AG04450 (cell line): ENCODE measurements at regions not wholly inside any gene's neighbourhood (a gene's known extent, or its start where the extent isn't known, plus 50 kb on each side); places are given as distances from the start of the nearest gene placed in this dataset.

Source experiments
- CTCF ChIA-PET: fragments of 300-600, 350-600 bp; formaldehyde crosslinking; extraction: SDS; loops from one replicate; lab custom pipeline; 2022; ENCODE audit warnings: antibody characterized with exemption, inconsistent platforms; lab: Charles Lee
- POLR2A ChIA-PET: fragments of 350-600 bp; formaldehyde crosslinking; extraction: SDS; loops from one replicate; lab custom pipeline; 2021; ENCODE audit warnings: antibody characterized with exemption, inconsistent platforms; lab: Yijun Ruan, JAX
- DNase-seq: peaks from one replicate; pipeline ENCODE4 v3.0.0-alpha.2; 2011; ENCODE audit warnings: low read depth, low spot score
- H3K27ac ChIP-seq: one replicate; pipeline ENCODE4 v1.5.1; 2012; ENCODE audit warnings: low read depth, low read length, control low read depth
- H3K27me3 ChIP-seq: one replicate; pipeline ENCODE4 v1.6.0; 2012; ENCODE audit warnings: low read length; ENCODE audit not compliant: control insufficient read depth, insufficient read depth
- H3K4me3 ChIP-seq: 2 replicates; pipeline ENCODE4 v1.5.1; 2011; ENCODE audit warnings: mild to moderate bottlenecking, low read depth, low read length, control low read depth
- H3K9me3 ChIP-seq: 2 replicates; pipeline ENCODE4 v1.5.1; 2012; ENCODE audit warnings: low read length; ENCODE audit not compliant: control insufficient read depth, insufficient read depth
- TF ChIP-seq, protein P1 (sequence below): IDR thresholded peaks from 2 replicates; pipeline ENCODE4 v1.5.1; 2011; ENCODE audit warnings: low read depth, low read length, control low read depth, inconsistent platforms

DNA sequence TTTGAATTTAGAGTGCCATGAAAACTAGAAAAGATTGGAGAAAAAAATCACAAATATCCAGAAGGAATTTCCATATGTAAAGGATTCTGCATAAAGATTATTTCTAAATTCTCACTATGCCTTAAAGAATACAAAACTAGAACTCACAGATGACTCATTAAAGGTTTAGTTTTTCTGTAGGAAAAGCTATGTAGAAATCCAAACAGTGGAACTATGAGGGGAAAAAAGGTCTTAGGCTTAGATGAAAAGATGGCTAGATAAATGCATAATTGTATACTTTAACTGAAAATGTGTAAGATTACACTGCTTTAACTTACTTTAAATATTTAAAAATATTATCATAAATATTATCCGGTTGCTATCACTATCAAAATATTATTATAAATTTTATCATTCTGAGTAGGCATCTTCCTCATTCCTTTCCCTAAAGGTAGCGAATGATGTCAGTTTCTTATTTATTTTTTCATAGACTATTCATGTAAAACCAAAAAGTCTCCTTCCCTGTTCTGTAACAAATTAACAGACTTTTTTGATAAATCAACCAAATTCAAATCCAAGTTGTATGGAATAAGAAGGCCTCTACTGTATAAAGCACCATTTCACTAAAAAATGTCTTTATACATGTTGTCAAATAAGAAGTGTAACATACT is 69.1 kb upstream of the COMTD1 start:
- Histone ChIP-seq H3K4me3 (no peak overlapping the region), H3K27me3 (no peaks in the 10 kb centered on the region), H3K27ac (no peak overlapping the region), H3K9me3 (peaks cover 10% of the 10 kb centered on the region; the same call in 1 of the 2 replicates)
- CTCF ChIA-PET = interaction anchor here (0.6 to 1.0 kb wide), 2 partner anchors 14 to 91 kb away, joined by 3 read pairs; no protein-coding TSS in a partner anchor
- no peak for DNase-seq
- POLR2A ChIA-PET = interaction anchor here (1.3 to 1.5 kb wide), 3 partner anchors 9 to 97 kb away, joined by 3 to 6 read pairs (median 4); partner anchors contain the start of gene ZNF503
- TF ChIP-seq, protein P1, sequence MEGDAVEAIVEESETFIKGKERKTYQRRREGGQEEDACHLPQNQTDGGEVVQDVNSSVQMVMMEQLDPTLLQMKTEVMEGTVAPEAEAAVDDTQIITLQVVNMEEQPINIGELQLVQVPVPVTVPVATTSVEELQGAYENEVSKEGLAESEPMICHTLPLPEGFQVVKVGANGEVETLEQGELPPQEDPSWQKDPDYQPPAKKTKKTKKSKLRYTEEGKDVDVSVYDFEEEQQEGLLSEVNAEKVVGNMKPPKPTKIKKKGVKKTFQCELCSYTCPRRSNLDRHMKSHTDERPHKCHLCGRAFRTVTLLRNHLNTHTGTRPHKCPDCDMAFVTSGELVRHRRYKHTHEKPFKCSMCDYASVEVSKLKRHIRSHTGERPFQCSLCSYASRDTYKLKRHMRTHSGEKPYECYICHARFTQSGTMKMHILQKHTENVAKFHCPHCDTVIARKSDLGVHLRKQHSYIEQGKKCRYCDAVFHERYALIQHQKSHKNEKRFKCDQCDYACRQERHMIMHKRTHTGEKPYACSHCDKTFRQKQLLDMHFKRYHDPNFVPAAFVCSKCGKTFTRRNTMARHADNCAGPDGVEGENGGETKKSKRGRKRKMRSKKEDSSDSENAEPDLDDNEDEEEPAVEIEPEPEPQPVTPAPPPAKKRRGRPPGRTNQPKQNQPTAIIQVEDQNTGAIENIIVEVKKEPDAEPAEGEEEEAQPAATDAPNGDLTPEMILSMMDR = no peak

DNA sequence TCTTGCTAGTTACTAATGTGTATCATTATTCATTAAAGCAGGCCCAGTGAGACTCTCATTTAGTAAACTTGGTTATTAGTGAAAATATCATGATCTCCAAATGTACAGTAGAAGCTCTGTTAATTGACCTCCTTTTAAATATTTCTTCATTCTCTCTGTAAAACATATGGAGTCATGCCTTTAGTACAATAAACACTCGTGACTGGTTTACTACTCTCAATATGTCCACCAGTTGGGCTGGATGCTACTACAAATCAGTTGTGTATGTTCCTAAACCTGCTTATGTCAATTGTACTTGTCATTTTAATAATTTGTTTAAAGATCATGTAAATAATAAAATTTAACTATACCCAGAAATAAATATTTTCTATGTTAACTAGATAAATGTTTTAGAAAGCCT is 68.6 kb upstream of the COMTD1 start:
- CTCF ChIA-PET = interaction anchor here (0.7 to 1.0 kb wide), 2 partner anchors 91 to 117 kb away, joined by 3 to 11 read pairs; no protein-coding TSS in a partner anchor
- H3K27me3 ChIP-seq = no peaks in the 10 kb centered on the region
- H3K27ac ChIP-seq = no peak overlapping the region
- peaks cover 14% of the 10 kb centered on the region; the same call in 1 of the 2 replicates for H3K9me3 ChIP-seq
- POLR2A ChIA-PET = interaction anchor here (1.3 to 1.5 kb wide), 3 partner anchors 9 to 97 kb away, joined by 3 to 6 read pairs (median 4); partner anchors contain the start of gene ZNF503
- no peak for DNase-seq
- H3K4me3 ChIP-seq = no peak overlapping the region
- TF ChIP-seq, protein P1 = no peak

DNA sequence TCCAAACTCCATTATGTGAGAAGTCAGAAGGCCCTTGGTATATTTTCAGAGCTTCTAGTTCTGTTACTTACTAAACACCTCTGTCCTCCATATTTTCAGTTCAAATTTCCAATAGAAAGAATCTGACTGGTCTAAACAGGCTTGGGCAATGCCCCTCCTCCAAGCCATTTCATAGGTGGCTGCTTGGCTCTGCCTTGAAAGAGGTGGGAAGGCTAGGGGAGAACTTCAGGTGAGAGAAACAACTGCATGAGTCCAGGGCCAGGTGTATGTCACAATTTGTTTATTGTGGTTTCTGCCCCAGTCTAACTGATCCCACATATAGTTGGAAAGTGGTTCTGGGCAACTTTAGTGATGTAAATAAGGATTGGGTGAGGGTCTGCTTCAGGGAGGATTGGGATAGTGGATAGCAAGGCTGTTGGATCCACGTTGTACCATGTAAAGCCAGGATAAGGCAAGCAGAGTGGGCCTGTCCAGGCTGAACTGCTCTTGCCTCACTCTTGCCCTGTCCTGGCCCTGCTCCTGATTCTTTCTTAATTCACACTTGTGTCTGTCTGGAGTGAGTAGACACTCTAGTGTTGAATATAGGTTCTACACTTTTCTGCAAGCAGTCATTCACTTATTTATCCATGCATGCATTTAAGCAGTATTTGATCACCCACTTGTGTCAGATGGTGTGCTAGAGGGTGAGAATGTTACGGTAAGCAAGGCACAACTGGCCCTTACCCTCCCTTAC is 67.5 kb upstream of the COMTD1 start:
- Histone ChIP-seq H3K4me3 (no peak overlapping the region), H3K27me3 (no peaks in the 10 kb centered on the region), H3K9me3 (peaks cover 10% of the 10 kb centered on the region; the same call in 1 of the 2 replicates), H3K27ac (no peak overlapping the region)
- ChIA-PET POLR2A (no interaction called here), CTCF (no interaction called here)
- no peak for DNase-seq
- TF ChIP-seq, protein P1 = no peak

DNA sequence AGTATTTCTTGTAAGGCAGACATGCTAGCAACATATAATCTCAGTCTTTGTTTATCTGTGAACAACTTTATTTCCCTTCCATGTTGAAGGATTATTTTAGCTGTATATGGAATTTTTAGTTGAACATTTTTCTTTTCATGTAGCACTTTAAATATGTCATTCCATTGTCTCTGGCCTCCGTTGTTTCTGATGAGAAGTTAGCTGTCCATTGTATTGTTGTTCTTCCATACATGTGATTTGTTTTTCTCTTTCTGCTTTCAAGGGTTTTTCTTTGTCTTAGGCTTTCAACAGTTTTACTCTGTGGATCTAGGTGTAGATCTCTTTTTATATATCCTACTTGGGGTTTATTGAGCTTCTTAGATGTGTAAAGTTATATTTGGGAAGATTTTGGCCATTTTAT is 66.3 kb upstream of the COMTD1 start:
- CTCF ChIA-PET = no interaction called here

More for the DNA sequence above, 66.3 kb upstream of the COMTD1 start:
- Histone ChIP-seq H3K27me3 (no peaks in the 10 kb centered on the region), H3K4me3 (no peak overlapping the region), H3K27ac (no peak overlapping the region), H3K9me3 (peaks cover 8% of the 10 kb centered on the region; the same call in 1 of the 2 replicates)
- POLR2A ChIA-PET = no interaction called here
- no peak for DNase-seq
- TF ChIP-seq, protein P1 = no peak
